HG02970 (cell line): ENCODE measurements at regions not wholly inside any gene's neighbourhood (a gene's known extent, or its start where the extent isn't known, plus 50 kb on each side); places are given as distances from the start of the nearest gene placed in this dataset.

Source experiments
- ATAC-seq: cut with Tn5 transposase; IDR thresholded peaks from one replicate; pipeline ENCODE4 v1.9.1; 2021; ENCODE audit warnings: mild to moderate bottlenecking, moderate library complexity, moderate number of reproducible peaks; ENCODE audit not compliant: unreplicated experiment, low FRiP score

- no peak for ATAC-seq
Observed at GRCh38 chr1:87897481-87897880, 568.8 kb downstream of the LMO4 start.

GRCh38 chr1:87898431-87898830, 569.8 kb downstream of the LMO4 start:
- no peak for ATAC-seq

DNA sequence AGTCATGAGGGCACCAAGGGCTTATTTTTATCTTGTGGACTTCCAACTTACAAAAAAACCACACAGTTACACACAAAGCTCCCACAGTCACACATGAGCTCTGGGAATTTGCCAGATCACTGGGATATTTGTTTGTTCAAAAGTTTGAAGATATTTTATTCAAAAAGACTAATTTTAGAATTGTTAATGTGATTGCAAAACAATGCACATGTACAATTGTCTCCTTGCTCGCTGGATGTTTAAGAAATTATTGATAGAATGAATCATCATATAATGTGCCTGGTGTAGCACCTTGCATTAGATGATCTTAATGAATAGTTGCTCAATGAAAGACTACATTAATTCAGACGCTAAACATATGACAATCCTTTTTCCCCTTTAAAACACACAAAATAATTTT, 570.3 kb downstream of the LMO4 start:
- no peak for ATAC-seq

GRCh38 chr1:87899746-87900145, 571.1 kb downstream of the LMO4 start:
- ATAC-seq, result no peak

DNA sequence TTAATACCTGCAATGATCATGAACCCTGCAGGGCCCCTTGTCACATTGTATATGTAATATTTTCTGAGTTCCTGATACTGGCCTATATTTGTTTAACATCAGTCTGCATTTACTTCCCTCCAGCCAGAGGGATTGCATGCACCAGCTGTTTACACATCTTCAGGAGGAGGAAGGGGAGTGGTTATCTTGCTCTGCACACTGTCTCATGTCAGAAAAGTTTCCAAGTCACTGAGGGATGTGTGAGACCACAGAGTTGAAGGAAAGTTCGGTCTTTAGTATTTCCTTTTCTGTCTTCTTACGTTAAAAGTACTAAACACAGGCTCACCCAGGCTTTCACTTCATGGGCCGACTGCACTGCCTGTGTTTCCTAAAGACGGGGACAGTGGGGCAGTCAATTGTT, 574.1 kb downstream of the LMO4 start:
- ATAC-seq, result no peak

GRCh38 chr1:87903242-87903641, 574.6 kb downstream of the LMO4 start:
- ATAC-seq, result no peak

DNA sequence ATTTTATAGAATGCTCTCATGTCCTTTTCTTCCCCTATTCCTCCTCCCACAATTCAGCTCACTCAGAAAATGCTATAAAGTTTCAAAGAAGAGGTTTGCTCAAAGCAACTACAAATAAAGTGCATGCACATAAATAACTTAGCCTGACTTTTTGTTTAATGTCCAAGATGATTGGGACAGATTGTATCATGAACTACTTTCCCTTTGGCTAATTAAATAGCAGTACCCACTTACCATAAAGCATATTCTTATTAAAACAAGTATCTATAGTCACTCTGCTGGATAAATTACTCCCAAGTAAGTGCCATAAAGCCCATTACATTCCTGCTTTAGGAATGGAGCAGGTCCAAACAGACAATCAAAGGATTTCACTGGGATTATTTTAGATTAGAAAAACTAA, 576.0 kb downstream of the LMO4 start:
- ATAC-seq, result no peak

GRCh38 chr1:87905651-87906050, 577.0 kb downstream of the LMO4 start:
- no peak for ATAC-seq

- no peak for ATAC-seq
Observed at GRCh38 chr1:87906078-87906477, 577.4 kb downstream of the LMO4 start.

GRCh38 chr1:87913361-87913760, 584.7 kb downstream of the LMO4 start:
- no peak for ATAC-seq

DNA sequence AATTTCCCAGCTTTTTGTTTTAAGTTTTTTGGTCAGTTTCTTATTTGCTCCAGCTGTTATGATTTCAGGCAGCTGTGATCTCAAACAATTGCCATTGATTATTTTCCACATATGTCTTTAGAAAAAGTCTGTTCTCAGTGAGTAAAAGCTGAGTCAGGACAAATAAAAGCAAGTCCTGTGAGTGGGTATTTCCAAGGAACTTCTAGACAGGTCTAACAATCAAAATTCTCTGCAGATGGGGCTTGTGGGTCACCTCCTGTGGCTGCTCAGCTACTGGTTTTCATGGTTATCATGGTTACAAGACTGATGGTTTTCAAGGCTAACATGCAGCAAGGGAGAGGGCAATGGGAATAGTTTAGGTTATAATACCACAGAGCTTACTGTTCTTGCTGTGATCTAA, 585.7 kb downstream of the LMO4 start:
- no peak for ATAC-seq

DNA sequence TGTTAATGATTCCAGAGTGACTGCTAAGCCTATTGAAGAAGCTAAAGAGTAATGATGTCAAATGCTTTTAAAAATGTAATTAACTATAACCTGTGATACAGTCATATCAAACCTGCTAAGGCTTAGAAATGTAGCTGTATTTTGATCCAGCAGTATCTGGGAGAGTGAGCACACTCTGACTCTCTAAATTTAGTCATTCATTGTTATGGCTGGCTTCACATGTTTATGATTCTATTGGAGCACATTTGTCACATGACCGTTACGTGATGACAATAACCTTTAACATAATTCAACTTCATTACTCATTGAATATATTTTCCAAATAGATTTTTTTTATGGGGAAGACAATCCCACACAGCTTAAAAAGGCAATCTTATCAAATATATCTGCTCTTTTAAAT, 587.1 kb downstream of the LMO4 start:
- no peak for ATAC-seq

GRCh38 chr1:87916965-87917364, 588.3 kb downstream of the LMO4 start:
- ATAC-seq, result no peak

- no peak for ATAC-seq
Observed at GRCh38 chr1:87918398-87918797, 589.7 kb downstream of the LMO4 start.

DNA sequence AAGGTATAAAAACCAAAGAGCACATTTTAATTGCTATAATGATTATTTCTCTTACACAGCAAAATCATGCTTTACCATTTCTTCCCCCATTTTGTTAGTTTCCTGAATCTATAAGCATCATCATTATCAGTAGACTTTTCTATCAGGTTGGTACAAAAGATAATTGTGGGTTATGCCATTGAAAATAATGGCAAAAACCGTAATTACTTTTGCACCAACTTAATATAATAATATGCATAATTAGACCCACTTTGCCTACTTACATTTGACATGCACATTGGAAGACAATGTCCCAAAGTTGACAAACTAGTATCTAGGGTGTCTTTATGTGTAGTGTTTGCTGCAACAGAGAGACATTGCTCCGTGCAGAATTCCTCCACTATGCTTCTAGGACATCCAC, 594.2 kb downstream of the LMO4 start:
- no peak for ATAC-seq

- no peak for ATAC-seq
Observed at GRCh38 chr1:87926131-87926830, 597.6 kb downstream of the LMO4 start.

- no peak for ATAC-seq
Observed at GRCh38 chr1:87926921-87927320, 598.2 kb downstream of the LMO4 start.

GRCh38 chr1:87927391-87928280, 599.0 kb downstream of the LMO4 start:
- ATAC-seq, result no peak

DNA sequence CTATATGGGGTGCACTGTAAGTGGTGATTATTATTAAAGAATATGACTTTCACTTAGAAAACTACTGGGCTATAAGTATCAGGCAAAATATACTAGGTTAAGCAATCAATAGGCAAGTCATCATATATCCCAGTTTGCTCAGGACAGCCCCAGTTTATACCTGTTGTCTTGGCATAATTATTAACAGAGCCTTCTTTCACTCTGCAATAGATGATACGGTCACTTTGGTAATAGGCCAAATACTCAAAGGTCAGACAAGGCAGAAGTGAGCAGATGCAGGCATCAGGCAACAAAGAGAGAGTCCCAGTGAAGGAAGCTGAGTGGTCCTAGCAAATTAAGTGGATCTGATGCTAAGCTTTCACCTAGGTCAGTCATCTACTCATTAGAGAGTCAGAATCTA, 599.9 kb downstream of the LMO4 start:
- ATAC-seq, result no peak

DNA sequence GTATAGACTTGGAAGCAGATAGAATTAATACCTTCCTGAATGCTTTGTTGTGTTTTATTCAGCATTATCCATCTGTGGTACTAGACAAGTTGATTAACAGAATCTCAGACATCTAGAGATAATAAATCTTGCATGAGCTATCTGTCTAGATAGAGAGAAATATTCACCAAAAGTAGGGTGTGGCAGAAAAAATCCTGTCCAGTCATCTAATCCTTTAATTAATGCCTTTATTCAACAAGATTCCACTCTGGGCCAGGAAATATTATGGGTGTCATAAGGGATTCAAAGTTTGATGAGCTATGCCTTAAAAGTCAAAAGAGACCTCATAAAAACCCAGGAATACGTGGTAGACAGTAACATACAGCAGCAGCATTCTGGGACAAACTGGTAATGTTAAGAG, 601.2 kb downstream of the LMO4 start:
- no peak for ATAC-seq

DNA sequence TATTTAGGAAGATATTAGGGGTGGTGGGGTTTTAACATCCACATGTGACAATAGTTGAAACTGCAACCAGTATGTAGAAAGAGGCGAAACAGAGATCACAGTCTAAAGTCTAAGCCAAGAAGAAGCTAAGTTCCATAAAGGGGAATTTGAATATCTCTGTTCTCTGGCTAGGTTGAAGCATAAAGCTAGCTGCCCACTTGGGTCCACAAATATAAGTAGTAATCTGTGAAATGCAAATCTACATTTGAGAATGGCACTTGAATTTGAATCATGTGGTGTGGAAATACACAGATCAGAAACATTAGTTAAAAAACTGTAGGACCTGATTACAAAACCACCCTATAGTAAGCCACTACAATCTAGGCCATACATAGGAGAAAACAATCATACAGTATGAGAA, 602.1 kb downstream of the LMO4 start:
- ATAC-seq, result no peak

- no peak for ATAC-seq
Observed at GRCh38 chr1:87933171-87933570, 604.5 kb downstream of the LMO4 start.
